DLD1 (cell line): ENCODE measurements at regions not wholly inside any gene's neighbourhood (a gene's known extent, or its start where the extent isn't known, plus 50 kb on each side); places are given as distances from the start of the nearest gene placed in this dataset.
"Not testable (repeated sequence)": the region's sequence is repeated elsewhere in the genome, so short reads cannot be mapped to it uniquely, and the experiment has no call there.

Experiments
- in situ Hi-C: cut with HindIII; loops from 2 replicates; pipeline ENCODE4 v1.10.0; 2017; ENCODE audit warnings: low sequenced_read_pairs

- in situ Hi-C loops, result no loop called here
These were observed 241.7 kb downstream of the SETD4 start for GRCh38 chr21:35818597-35818996.

- in situ Hi-C loops, result no loop called here
These were observed 245.3 kb downstream of the SETD4 start for GRCh38 chr21:35814858-35815619.

- in situ Hi-C loops, result no loop called here
These were observed 247.6 kb downstream of the SETD4 start for GRCh38 chr21:35812679-35813078.

- in situ Hi-C loops, result no loop called here
These were observed 249.0 kb downstream of the SETD4 start for GRCh38 chr21:35811191-35811806.

GRCh38 chr21:35810431-35810970, 249.8 kb downstream of the SETD4 start:
- in situ Hi-C loops, result no loop called here

DNA sequence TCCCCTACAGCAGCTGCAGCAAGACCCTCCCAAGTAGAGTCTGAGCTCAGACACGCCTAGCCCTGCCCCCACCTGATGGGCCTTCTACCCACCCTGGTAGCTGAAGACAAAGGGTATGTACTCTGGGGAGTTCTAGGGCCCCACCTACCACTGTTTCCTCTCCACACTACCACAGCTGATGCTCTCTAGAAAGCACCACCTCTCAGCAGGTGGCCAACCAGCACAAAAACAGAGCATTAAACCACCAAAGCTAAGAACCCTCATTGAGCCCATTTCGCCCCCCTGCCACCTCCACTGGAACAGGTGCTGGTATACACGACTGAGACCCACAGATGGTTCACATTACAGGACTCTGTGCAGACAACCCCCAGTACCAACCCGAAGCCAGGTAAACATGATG, 258.9 kb downstream of the SETD4 start:
- in situ Hi-C loops, result no loop called here

DNA sequence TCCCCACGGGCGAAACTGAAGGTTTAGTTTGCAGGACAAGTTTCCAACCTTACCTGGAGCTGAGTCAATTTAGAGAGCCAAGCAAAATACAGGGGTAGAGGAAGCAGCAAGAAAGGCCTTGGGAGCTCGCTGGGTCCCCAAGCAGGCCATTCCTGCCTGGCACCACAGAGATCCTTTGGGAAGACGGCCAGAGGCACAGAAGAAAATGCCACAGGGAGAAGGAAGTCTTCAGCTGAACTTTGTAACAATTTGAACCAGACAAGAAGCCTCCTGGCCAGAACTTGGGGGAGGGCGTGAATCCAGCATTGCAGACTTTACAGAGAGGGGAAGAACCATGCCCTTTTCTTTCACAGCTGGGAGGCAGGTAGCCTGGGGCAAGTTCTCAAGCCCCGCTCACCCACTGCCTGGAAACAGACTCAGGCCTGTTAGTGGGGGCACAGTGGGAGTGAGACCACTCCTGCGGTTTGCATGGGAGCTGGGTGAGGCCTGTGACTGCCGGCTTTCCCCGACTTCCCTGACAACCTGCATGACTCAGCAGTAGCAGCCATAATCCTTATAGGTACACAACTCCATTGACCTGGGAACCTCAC, 259.4 kb downstream of the SETD4 start:
- in situ Hi-C loops, result not testable (repeated sequence)

DNA sequence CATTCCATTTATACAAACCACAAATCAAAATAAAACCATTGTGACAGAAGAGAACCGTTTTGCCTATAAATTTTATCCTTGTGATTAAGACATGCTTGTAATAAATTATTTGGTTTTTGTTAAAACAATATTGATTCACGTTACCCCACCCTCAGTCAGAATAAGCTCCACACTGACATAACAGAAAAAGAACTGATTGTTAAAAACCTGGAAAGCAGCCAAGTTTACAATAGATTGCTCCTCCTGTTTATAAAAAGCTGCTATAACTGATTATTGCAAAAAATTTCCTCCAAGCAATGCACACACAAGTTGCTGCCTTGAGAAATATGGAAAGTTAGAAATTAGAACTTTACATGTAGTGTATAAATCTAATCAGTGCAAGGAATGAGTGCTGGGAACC, 263.5 kb downstream of the SETD4 start:
- in situ Hi-C loops, result no loop called here

- in situ Hi-C loops, result not testable (repeated sequence)
These were observed 265.8 kb downstream of the SETD4 start for GRCh38 chr21:35794527-35794926.

DNA sequence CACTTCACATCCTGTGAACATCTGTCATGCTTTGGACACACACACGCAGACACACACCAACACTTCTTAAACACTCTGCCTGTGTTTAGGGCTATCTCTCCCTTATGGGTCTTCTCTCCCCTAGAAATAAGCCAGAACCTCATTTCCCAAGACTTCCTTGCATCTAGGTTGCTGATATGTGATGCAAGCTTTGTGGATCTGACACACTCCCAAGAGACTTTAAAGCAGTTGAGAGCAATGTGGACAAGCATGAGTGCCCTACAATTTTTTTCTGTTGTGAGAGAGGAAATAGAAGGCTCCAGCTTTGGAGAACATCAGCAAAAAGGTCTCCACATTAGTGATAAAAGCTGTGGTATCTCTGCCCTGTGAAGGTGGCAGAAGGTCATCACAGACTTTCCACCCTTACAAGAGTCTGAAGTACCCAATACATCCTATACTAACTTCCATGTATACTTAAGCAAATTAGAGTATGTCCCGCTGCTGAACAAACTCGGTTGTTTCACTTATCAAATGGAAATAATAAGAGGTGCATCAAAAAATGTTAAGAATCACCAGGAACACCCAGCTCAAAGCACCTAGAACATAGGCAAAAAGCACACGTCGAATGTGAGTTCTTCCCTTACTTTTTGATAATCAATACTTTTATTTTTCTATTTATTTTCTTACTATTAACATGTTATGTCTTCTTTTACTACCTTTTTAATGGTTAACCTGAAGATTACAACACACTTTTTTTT, 267.6 kb downstream of the SETD4 start:
- in situ Hi-C loops, result no loop called here

DNA sequence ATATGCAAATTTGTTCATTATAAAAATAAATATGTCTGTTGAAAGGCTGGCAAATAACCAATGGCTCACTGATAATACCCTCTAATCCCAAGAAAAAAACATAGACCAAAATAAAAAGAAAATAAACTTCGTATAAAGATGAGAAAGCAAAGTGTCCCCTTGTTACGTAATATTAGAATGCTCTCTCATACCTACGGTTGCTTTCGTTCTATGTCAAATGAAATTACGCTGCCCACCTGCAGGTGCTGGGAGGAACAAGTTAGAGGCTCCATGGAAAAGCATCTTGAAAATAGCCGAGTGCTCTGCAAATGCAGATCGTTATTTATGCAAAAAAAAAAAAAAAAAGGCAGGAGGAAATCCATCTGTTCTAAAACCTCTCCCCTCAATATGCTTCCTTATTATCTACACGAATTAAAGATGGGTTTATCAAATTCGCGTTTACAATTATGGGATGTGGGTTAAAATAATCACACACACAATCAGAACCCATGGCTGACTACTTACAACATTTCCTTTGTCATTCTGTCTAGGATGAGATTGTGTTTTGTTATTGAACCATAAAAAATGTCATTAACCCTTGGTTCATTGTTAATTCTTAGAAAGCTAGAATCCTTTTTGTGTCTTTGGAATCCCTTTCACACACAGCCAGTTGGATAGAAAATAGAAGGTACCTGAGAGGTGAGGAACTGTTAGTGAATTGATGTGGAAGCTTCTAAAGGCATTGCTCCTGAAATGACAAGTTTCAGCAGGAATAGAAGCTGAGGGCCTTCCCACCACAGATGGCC, 268.6 kb downstream of the SETD4 start:
- in situ Hi-C loops, result no loop called here

DNA sequence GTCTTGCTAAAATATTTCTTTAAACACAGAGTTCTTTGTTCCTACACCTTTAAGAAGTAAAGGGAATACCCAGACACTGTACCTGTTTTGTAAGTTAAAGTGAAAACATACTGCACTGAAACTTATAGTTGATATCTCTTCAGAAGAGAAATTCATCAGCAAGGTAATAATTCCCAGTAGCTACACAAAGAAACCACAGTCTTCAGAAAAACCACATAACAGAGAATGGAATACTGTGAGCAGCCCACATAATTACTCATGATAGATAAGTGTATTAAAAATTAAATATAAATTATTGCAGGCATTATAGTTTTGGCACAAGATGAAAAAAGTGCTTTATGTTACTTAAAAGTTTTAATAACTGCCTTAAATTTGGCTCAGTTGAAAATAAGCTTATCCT, 276.6 kb downstream of the SETD4 start:
- in situ Hi-C loops, result no loop called here

GRCh38 chr21:35782667-35783066, 277.7 kb downstream of the SETD4 start:
- in situ Hi-C loops, result no loop called here

GRCh38 chr21:35780983-35781382, 279.3 kb downstream of the SETD4 start:
- in situ Hi-C loops, result no loop called here

DNA sequence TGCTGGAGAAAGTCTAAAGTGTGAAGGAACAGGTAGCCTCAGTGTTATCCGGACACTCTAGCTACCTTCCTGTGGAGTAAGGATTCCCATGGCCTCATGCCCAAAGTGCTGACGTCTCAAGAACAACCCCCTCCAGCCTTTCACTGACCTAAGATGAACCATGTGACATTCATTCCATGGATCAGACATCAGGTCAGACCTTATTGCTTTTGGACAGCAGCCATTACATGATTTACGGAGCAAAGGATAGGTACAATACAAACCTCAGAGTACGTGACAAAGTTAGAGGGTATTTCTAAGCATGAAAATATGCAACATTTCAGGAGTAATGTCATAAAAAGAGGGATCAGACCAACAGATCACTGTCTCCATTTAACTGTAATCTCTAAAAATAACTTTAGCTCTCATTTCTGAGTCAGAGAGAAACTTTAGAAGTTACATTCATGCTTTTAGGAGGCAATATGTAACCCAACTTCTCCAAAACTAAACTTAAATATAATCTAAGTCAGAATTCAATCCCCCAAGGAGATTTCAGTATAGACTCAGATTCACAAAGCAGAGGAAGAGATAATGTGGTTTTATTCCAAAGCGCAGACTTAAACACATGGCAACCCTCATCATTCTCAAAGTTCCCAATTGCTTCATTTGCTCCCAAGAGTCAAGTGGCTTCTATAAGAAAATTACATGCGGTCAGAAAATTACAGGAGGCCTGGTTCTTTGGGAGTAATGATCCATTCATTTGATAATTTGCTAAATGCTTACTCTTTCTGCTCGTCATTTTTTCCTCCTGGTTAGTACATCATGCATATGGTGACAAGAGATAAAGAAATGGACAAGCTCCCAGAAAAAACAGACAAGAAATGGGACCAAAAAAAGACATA, 280.4 kb downstream of the SETD4 start:
- in situ Hi-C loops, result no loop called here

DNA sequence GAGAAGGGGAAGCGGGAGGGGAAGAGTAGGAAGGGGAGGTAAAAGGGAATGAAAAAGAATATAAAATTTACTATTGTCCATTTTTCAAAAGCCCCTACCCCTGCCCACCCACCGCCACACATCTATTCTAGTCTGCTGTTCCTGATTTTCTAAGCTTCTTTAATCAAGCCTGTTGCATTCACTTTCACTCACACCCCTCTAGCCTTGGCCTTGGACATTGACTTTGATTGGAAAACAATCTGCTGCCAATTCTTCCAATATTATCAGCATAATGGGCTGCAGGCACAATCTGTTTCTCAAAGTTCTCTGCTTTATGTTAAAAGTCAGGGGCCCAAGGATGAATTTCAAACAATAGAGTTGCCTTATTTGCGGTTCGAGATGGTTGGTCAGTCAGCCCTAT, 281.2 kb downstream of the SETD4 start:
- in situ Hi-C loops, result no loop called here

DNA sequence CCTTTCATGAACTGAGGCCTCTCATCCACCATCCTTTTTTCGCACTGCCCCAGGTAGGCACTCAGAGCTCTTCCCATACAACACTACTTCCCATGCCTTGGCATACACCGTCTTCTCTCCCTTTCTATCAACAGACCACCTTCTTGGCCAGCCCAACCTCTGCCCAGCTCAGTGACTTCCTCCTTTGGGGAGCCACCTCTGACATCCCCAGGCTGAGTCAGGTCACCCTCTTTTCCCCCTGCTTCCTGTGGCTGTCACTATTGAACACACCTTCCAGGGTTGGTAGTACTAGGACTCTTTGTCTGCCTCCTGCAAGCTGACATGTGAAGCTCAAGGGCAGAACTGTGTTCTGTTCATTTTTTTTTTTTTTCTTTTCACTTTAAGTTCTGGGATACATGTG, 283.2 kb downstream of the SETD4 start:
- in situ Hi-C loops, result no loop called here

- in situ Hi-C loops, result no loop called here
These were observed 284.4 kb downstream of the SETD4 start for GRCh38 chr21:35775778-35776544.
